Esophagus squamous epithelium (tissue), 4 donors: ENCODE measurements at regions not wholly inside any gene's neighbourhood (a gene's known extent, or its start where the extent isn't known, plus 50 kb on each side); places are given as distances from the start of the nearest gene placed in this dataset.

ENCODE experiments used
- POLR2A ChIP-seq, 4 donors: fragments of 450-650 bp; IDR thresholded peaks; one replicate each; pipeline ENCODE4 v1.6.1; 2017; ENCODE audit warnings: antibody characterized with exemption in 4 of 4, mild to moderate bottlenecking in 4 of 4, moderate library complexity in 3 of 4
- TF ChIP-seq, protein P1 (sequence below), 6 experiments: fragments of 450-650 bp in 4 of 6; fragments of 200-600 bp in 2 of 6; sonication (generic) in 2 of 6; IDR thresholded peaks; one replicate each; pipeline ENCODE4 v1.5.1; 2016 to 2019; ENCODE audit warnings: antibody characterized with exemption in 6 of 6, mild to moderate bottlenecking in 4 of 6, moderate library complexity in 4 of 6

DNA sequence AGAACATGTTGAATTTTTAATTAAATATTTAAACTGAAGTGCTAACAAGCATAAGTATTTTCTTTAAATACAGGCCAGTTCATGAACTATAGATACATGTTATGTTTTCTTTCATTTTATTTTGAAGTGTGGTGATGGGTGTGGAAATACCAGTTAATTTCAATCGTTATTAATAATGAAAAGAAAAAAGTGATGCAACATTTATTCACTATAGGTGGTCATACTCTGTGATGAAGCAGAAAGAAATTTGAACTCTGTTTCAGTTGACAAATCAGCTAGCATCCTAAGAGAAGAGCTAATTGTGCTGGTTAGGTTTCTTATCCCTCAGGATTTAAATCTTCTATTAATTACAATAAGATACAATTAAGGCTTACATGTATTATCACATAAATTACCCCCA lies 795.1 kb upstream of the DDX18 start:
- TF ChIP-seq, protein P1, sequence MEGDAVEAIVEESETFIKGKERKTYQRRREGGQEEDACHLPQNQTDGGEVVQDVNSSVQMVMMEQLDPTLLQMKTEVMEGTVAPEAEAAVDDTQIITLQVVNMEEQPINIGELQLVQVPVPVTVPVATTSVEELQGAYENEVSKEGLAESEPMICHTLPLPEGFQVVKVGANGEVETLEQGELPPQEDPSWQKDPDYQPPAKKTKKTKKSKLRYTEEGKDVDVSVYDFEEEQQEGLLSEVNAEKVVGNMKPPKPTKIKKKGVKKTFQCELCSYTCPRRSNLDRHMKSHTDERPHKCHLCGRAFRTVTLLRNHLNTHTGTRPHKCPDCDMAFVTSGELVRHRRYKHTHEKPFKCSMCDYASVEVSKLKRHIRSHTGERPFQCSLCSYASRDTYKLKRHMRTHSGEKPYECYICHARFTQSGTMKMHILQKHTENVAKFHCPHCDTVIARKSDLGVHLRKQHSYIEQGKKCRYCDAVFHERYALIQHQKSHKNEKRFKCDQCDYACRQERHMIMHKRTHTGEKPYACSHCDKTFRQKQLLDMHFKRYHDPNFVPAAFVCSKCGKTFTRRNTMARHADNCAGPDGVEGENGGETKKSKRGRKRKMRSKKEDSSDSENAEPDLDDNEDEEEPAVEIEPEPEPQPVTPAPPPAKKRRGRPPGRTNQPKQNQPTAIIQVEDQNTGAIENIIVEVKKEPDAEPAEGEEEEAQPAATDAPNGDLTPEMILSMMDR (IDR thresholded peaks at IDR 0.05): no peak
- TF ChIP-seq POLR2A (IDR thresholded peaks at IDR 0.05): no peak
